ENCODE measurements at regions not wholly inside any gene's neighbourhood (a gene's known extent, or its start where the extent isn't known, plus 50 kb on each side); places are given as distances from the start of the nearest gene placed in this dataset.
A peak's percentile ranks its signal among the peaks of the same experiment; 100 is the strongest.

DNA sequence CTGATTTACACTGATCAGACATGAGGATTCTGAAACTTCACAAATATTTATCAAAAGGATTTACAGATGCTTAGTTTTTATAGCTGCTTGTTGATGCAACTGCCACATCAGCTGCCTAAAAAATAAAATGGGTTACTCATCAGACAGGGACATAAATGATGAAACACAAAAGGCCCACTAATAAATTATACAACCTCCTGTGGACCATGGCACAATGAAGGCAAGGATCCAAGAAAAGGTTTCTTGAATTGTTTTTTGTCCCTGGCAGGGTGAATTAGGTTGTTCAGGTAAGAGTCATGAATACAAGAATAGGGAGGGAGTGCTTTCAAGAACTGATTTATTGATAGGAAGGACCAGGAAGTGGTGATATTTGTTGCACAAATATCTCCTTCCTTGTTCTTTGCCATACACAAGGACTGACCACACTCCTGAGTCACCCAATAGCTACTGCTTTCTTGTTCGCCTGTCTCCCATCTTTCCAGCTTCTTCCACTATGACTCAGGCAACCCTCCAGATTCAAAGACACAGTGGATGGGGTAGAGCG lies 234.5 kb downstream of the AHR start:
- Histone ChIP-seq H3K36me3 (ENCODE audit: low read length) (no peaks in the 10 kb centered on the region), H3K4me2 (ENCODE audit: low read depth, low read length, poor library complexity, severe bottlenecking) (no peak overlapping the region)

DNA sequence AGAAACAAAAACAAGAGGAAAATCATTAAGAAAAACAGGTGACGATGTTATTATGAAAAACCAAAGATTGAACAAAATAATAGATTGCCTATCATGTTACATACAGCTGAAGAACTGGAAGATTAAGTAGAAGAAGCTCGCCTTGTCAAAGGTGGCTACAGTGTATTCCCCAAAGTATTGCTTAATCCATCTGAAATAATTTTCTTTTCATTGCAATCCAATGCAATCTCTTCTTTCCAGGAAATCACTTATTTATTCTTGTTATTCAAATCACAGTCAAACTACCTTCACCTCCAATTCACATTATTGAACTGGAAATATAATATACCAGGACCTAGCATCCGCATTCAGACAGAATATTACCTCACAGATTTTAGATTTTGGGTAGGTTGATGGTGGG lies 235.9 kb downstream of the AHR start:
- Histone ChIP-seq H3K9me3 (ENCODE audit: insufficient read depth, low read length) (no peaks in the 10 kb centered on the region), H2AFZ (ENCODE audit: low read depth, low read length, severe bottlenecking) (no peak overlapping the region), H3K4me2 (ENCODE audit: low read depth, low read length, poor library complexity, severe bottlenecking) (no peak overlapping the region), H3K4me3 (ENCODE audit: insufficient read depth, low read length, poor library complexity, severe bottlenecking) (no peak overlapping the region), H3K36me3 (ENCODE audit: low read length) (no peaks in the 10 kb centered on the region), H3K79me2 (ENCODE audit: insufficient read depth, low read length) (no peaks in the 10 kb centered on the region), H3K9me2 (replicated peaks; ENCODE audit: insufficient read depth, low read length) (no peaks in the 10 kb centered on the region), H3F3A (ENCODE audit: insufficient read depth) (no peaks in the 10 kb centered on the region), H3K27ac (ENCODE audit: low read depth, low read length) (no peak overlapping the region), H3K27me3 (ENCODE audit: low read length) (no peaks in the 10 kb centered on the region), H3K9ac (ENCODE audit: low read length) (no peak overlapping the region), H4K20me1 (ENCODE audit: low read depth, low read length) (no peaks in the 10 kb centered on the region)
- TF ChIP-seq, protein P1, sequence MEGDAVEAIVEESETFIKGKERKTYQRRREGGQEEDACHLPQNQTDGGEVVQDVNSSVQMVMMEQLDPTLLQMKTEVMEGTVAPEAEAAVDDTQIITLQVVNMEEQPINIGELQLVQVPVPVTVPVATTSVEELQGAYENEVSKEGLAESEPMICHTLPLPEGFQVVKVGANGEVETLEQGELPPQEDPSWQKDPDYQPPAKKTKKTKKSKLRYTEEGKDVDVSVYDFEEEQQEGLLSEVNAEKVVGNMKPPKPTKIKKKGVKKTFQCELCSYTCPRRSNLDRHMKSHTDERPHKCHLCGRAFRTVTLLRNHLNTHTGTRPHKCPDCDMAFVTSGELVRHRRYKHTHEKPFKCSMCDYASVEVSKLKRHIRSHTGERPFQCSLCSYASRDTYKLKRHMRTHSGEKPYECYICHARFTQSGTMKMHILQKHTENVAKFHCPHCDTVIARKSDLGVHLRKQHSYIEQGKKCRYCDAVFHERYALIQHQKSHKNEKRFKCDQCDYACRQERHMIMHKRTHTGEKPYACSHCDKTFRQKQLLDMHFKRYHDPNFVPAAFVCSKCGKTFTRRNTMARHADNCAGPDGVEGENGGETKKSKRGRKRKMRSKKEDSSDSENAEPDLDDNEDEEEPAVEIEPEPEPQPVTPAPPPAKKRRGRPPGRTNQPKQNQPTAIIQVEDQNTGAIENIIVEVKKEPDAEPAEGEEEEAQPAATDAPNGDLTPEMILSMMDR (IDR thresholded peaks at IDR 0.05; ENCODE audit: insufficient read depth, low read length, poor library complexity, severe bottlenecking), result no peak
- no peak for TF ChIP-seq EZH2phosphoT487 (conservative IDR thresholded peaks at IDR 0.05; ENCODE audit: low read length)

More for the DNA sequence above, 234.5 kb downstream of the AHR start:
- no peaks in the 10 kb centered on the region for H3K27me3 ChIP-seq (ENCODE audit: low read length)
- H2AFZ ChIP-seq (ENCODE audit: low read depth, low read length, severe bottlenecking), result peak overlapping the region; percentile 38
- no peaks in the 10 kb centered on the region for H3F3A ChIP-seq (ENCODE audit: insufficient read depth)
- no peak overlapping the region for H3K9ac ChIP-seq (ENCODE audit: low read length)
- H3K9me3 ChIP-seq (ENCODE audit: insufficient read depth, low read length), result no peaks in the 10 kb centered on the region
- H3K27ac ChIP-seq (ENCODE audit: low read depth, low read length), result no peak overlapping the region
- no peaks in the 10 kb centered on the region for H4K20me1 ChIP-seq (ENCODE audit: low read depth, low read length)
- TF ChIP-seq, protein P1 (IDR thresholded peaks at IDR 0.05; ENCODE audit: insufficient read depth, low read length, poor library complexity, severe bottlenecking), result no peak
- no peak for TF ChIP-seq EZH2phosphoT487 (conservative IDR thresholded peaks at IDR 0.05; ENCODE audit: low read length)
- no peaks in the 10 kb centered on the region for H3K79me2 ChIP-seq (ENCODE audit: insufficient read depth, low read length)
- H3K9me2 ChIP-seq (replicated peaks; ENCODE audit: insufficient read depth, low read length), result no peaks in the 10 kb centered on the region
- H3K4me3 ChIP-seq (ENCODE audit: insufficient read depth, low read length, poor library complexity, severe bottlenecking), result no peak overlapping the region

DNA sequence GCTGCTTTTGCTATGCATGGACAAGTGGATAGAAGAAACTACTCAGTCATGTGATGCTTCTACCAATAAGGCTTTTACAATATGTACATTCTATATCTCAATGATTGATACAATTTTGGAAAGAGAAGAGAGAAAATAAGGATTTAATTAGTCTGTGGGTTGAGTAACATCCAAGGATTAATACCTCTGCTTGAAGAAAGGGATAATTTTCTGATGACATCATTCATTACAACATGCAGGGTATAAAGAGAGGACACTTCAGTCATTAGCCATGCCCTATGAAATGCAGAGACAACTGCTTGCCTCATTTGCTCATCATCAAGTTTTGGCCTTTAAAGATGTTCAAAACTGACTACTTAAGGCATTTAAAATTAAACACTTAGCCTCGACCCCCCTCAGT lies 237.3 kb downstream of the AHR start:
- no peaks in the 10 kb centered on the region for H3K36me3 ChIP-seq (ENCODE audit: low read length)
- H4K20me1 ChIP-seq (ENCODE audit: low read depth, low read length), result no peaks in the 10 kb centered on the region
- H3K9me3 ChIP-seq (ENCODE audit: insufficient read depth, low read length), result no peaks in the 10 kb centered on the region
- no peak overlapping the region for H3K4me2 ChIP-seq (ENCODE audit: low read depth, low read length, poor library complexity, severe bottlenecking)
- H3K4me3 ChIP-seq (ENCODE audit: insufficient read depth, low read length, poor library complexity, severe bottlenecking), result no peak overlapping the region
- H3K9me2 ChIP-seq (replicated peaks; ENCODE audit: insufficient read depth, low read length), result no peaks in the 10 kb centered on the region
- no peak overlapping the region for H3K27ac ChIP-seq (ENCODE audit: low read depth, low read length)
- H2AFZ ChIP-seq (ENCODE audit: low read depth, low read length, severe bottlenecking), result no peak overlapping the region
- H3F3A ChIP-seq (ENCODE audit: insufficient read depth), result no peaks in the 10 kb centered on the region
- no peaks in the 10 kb centered on the region for H3K79me2 ChIP-seq (ENCODE audit: insufficient read depth, low read length)
- H3K9ac ChIP-seq (ENCODE audit: low read length), result no peak overlapping the region
- TF ChIP-seq, protein P1 (IDR thresholded peaks at IDR 0.05; ENCODE audit: insufficient read depth, low read length, poor library complexity, severe bottlenecking), result no peak
- no peak for TF ChIP-seq EZH2phosphoT487 (conservative IDR thresholded peaks at IDR 0.05; ENCODE audit: low read length)
- no peaks in the 10 kb centered on the region for H3K27me3 ChIP-seq (ENCODE audit: low read length)
